Osteoblast (primary cell): ENCODE measurements at regions not wholly inside any gene's neighbourhood (a gene's known extent, or its start where the extent isn't known, plus 50 kb on each side); places are given as distances from the start of the nearest gene placed in this dataset.

Experiments
- DNase-seq: peaks from one replicate; pipeline ENCODE4 v3.0.0; 2011; ENCODE audit warnings: low spot score, mixed read lengths; ENCODE audit not compliant: insufficient read length; ENCODE audit errors: missing footprints
- H2AFZ ChIP-seq: 2 replicates; pipeline ENCODE4 v1.6.0; 2011; ENCODE audit warnings: mild to moderate bottlenecking, low read length
- H3K27ac ChIP-seq: 2 replicates; pipeline ENCODE4 v1.5.1; 2011; ENCODE audit warnings: mild to moderate bottlenecking, low read depth, low read length, moderate library complexity
- H3K27me3 ChIP-seq: 2 replicates; pipeline ENCODE4 v1.6.0; 2012; ENCODE audit warnings: mild to moderate bottlenecking, control low read depth, inconsistent platforms, low read length, moderate library complexity; ENCODE audit not compliant: insufficient read depth
- H3K36me3 ChIP-seq: 2 replicates; pipeline ENCODE4 v1.5.1; 2011; ENCODE audit warnings: mild to moderate bottlenecking, low read length, control low read depth, moderate library complexity; ENCODE audit not compliant: insufficient read depth
- H3K4me1 ChIP-seq: 2 replicates; pipeline ENCODE4 v1.5.1; 2011; ENCODE audit warnings: mild to moderate bottlenecking, low read length, control low read depth, moderate library complexity; ENCODE audit not compliant: insufficient read depth
- H3K4me2 ChIP-seq: 2 replicates; pipeline ENCODE4 v1.6.0; 2011; ENCODE audit warnings: mild to moderate bottlenecking, low read length; ENCODE audit not compliant: insufficient read depth
- H3K4me3 ChIP-seq: fragments of 200-600 bp; sonication (generic); 3 replicates; pipeline ENCODE4 v1.5.1; 2012; ENCODE audit warnings: mild to moderate bottlenecking, low read length, inconsistent platforms; ENCODE audit not compliant: insufficient read depth
- H3K79me2 ChIP-seq: 2 replicates; pipeline ENCODE4 v1.6.0; 2012; ENCODE audit warnings: mild to moderate bottlenecking, low read length, control low read depth, inconsistent platforms; ENCODE audit not compliant: insufficient read depth
- H3K9me3 ChIP-seq: 2 replicates; pipeline ENCODE4 v1.5.1; 2011; ENCODE audit warnings: low read depth, low read length, control low read depth
- H4K20me1 ChIP-seq: 2 replicates; pipeline ENCODE4 v1.6.0; 2012; ENCODE audit warnings: mild to moderate bottlenecking, low read length, control low read depth; ENCODE audit not compliant: insufficient read depth
- TF ChIP-seq, protein P1 (sequence below): IDR thresholded peaks from 2 replicates; pipeline ENCODE4 v1.5.1; 2011; ENCODE audit warnings: mild to moderate bottlenecking, low read depth, low read length, moderate library complexity; ENCODE audit errors: extremely low read depth

DNA sequence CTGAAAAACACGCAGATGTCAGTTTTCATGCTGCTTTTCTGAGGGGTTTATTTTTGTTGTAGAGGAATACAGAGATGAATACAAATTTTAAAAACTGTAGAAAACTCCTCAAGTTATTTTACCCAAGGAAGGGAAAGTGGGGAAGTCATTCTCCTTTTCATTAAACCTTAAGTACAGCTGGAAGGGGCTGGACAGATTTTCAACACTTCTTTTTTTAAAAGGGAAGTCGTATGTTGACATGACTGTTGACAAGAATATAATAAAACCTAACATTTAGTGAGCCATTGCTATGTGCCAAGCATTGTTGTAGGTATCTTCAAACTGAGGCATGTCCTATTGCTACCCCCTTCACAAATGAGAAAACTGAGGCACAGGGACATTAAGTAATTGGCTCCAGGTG is 235.7 kb upstream of the ELL2 start:
- Histone ChIP-seq H3K4me2 (no peak overlapping the region), H3K36me3 (no peaks in the 10 kb centered on the region), H3K4me1 (peaks cover 24% of the 10 kb centered on the region), H4K20me1 (no peaks in the 10 kb centered on the region), H3K9me3 (no peaks in the 10 kb centered on the region), H3K79me2 (no peaks in the 10 kb centered on the region), H2AFZ (no peak overlapping the region), H3K4me3 (no peak overlapping the region), H3K27ac (no peak overlapping the region), H3K27me3 (no peaks in the 10 kb centered on the region)
- no peak for DNase-seq
- TF ChIP-seq, protein P1, sequence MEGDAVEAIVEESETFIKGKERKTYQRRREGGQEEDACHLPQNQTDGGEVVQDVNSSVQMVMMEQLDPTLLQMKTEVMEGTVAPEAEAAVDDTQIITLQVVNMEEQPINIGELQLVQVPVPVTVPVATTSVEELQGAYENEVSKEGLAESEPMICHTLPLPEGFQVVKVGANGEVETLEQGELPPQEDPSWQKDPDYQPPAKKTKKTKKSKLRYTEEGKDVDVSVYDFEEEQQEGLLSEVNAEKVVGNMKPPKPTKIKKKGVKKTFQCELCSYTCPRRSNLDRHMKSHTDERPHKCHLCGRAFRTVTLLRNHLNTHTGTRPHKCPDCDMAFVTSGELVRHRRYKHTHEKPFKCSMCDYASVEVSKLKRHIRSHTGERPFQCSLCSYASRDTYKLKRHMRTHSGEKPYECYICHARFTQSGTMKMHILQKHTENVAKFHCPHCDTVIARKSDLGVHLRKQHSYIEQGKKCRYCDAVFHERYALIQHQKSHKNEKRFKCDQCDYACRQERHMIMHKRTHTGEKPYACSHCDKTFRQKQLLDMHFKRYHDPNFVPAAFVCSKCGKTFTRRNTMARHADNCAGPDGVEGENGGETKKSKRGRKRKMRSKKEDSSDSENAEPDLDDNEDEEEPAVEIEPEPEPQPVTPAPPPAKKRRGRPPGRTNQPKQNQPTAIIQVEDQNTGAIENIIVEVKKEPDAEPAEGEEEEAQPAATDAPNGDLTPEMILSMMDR: no peak

DNA sequence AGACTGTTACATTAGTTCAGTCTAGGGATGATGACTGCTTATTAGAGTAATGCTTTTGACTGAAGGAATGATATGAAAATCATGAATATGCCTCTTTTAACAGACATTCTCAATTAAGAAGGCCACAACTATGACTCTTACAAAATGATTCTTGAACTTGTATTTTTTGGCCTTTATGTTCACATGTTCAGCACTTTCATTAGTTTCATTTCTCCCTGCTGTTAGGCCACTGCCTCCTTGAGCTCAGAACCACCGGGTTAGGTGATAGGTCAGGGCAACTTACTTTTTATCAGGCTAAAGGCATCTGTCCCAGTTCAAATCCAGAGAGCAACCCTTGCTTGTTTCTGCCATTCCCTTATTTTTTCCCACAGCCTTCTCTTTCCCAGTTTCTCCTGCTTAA is 235.2 kb upstream of the ELL2 start:
- Histone ChIP-seq H4K20me1 (no peaks in the 10 kb centered on the region), H3K4me1 (peaks cover 24% of the 10 kb centered on the region), H3K9me3 (no peaks in the 10 kb centered on the region), H3K27me3 (no peaks in the 10 kb centered on the region), H3K4me3 (no peak overlapping the region), H2AFZ (no peak overlapping the region), H3K4me2 (no peak overlapping the region), H3K36me3 (no peaks in the 10 kb centered on the region), H3K27ac (no peak overlapping the region), H3K79me2 (no peaks in the 10 kb centered on the region)
- DNase-seq: peak; percentile 15
- TF ChIP-seq, protein P1: no peak

DNA sequence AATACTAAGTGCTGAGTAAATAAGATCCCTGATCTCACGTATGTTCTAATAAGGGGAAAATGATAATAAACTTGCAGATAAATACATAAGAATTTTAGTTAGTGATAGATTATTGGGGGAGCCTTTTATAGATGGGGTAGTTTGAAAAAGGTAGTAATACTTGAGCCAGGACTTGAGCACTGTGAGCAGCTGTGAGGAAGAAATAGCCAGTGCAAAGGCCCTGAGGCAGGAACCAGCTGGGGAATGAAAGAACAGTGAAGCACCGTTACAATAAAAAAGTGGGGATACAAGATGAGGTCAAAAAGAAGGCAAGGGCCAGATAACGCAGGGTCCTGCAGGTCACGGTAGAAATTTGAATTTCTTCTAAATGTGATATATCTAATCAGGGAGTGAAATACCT is 234.8 kb upstream of the ELL2 start:
- no peak overlapping the region for H3K27ac ChIP-seq
- H3K4me3 ChIP-seq: no peak overlapping the region
- H3K27me3 ChIP-seq: no peaks in the 10 kb centered on the region
- no peaks in the 10 kb centered on the region for H3K9me3 ChIP-seq
- TF ChIP-seq, protein P1: no peak
- no peak overlapping the region for H2AFZ ChIP-seq
- H3K36me3 ChIP-seq: no peaks in the 10 kb centered on the region
- DNase-seq: no peak
- no peak overlapping the region for H3K4me2 ChIP-seq
- H4K20me1 ChIP-seq: no peaks in the 10 kb centered on the region
- H3K79me2 ChIP-seq: no peaks in the 10 kb centered on the region
- peaks cover 24% of the 10 kb centered on the region for H3K4me1 ChIP-seq

DNA sequence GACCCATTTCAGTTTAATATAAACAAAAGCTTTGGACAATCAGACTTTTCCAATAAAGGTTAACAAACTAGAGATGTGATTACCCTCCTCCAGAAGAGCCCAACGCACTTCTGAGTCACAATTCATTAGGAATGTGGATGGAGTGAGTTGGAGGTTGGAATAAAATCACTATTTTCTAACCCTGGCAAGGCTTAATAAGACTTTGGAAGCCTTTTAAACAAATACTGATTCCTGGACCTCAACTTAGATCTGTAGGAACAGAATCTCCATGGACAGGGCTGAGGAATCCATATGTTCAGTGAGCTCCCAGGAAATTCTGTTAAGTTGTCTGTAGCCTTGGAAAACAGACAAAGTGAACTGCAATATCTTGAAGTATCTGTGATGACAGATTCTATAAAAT is 233.5 kb upstream of the ELL2 start:
- H3K4me1 ChIP-seq: peaks cover 24% of the 10 kb centered on the region
- peak overlapping the region; percentile 20 for H3K27ac ChIP-seq
- H3K4me2 ChIP-seq: peak overlapping the region; percentile 10
- no peaks in the 10 kb centered on the region for H3K36me3 ChIP-seq
- no peaks in the 10 kb centered on the region for H3K27me3 ChIP-seq
- TF ChIP-seq, protein P1: no peak
- no peaks in the 10 kb centered on the region for H3K9me3 ChIP-seq
- H4K20me1 ChIP-seq: no peaks in the 10 kb centered on the region
- H3K4me3 ChIP-seq: no peak overlapping the region
- no peaks in the 10 kb centered on the region for H3K79me2 ChIP-seq
- no peak for DNase-seq
- peak overlapping the region; percentile 21 for H2AFZ ChIP-seq
